HG02763 (cell line): ENCODE measurements at regions not wholly inside any gene's neighbourhood (a gene's known extent, or its start where the extent isn't known, plus 50 kb on each side); places are given as distances from the start of the nearest gene placed in this dataset.

Source experiments
- ATAC-seq: cut with Tn5 transposase; IDR thresholded peaks from one replicate; pipeline ENCODE4 v1.9.1; 2021; ENCODE audit warnings: mild to moderate bottlenecking, moderate library complexity; ENCODE audit not compliant: unreplicated experiment

- ATAC-seq: no peak
These were observed 1500.0 kb downstream of the BRD1 start for GRCh38 chr22:48327721-48328120.

DNA sequence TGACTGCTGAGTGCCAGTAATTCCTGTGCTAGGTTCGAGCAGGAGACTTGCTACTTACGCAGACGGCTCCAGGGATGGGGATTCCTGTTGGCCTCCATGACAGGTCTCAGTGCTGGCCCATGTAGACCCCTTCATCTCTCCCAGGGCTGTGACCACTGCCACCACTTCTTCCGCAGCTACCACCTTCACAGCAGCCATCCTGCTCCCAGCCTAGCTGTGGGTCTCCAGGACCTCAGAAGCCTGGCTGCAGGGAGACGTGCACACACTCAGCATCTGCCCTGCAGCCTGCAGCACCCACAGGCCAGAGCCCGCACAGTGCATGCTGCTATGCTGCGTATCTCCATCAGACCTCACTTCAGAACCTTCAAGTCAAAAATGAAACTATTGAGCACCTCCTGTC is 1503.9 kb downstream of the BRD1 start:
- ATAC-seq: no peak

- ATAC-seq: no peak
These were observed 1504.8 kb downstream of the BRD1 start for GRCh38 chr22:48322907-48323306.

GRCh38 chr22:48321986-48322545 is 1505.6 kb downstream of the BRD1 start:
- no peak for ATAC-seq

GRCh38 chr22:48320683-48321451 is 1506.8 kb downstream of the BRD1 start:
- no peak for ATAC-seq

GRCh38 chr22:48320048-48320682 is 1507.5 kb downstream of the BRD1 start:
- ATAC-seq: no peak

- no peak for ATAC-seq
These were observed 1508.2 kb downstream of the BRD1 start for GRCh38 chr22:48319321-48320047.

DNA sequence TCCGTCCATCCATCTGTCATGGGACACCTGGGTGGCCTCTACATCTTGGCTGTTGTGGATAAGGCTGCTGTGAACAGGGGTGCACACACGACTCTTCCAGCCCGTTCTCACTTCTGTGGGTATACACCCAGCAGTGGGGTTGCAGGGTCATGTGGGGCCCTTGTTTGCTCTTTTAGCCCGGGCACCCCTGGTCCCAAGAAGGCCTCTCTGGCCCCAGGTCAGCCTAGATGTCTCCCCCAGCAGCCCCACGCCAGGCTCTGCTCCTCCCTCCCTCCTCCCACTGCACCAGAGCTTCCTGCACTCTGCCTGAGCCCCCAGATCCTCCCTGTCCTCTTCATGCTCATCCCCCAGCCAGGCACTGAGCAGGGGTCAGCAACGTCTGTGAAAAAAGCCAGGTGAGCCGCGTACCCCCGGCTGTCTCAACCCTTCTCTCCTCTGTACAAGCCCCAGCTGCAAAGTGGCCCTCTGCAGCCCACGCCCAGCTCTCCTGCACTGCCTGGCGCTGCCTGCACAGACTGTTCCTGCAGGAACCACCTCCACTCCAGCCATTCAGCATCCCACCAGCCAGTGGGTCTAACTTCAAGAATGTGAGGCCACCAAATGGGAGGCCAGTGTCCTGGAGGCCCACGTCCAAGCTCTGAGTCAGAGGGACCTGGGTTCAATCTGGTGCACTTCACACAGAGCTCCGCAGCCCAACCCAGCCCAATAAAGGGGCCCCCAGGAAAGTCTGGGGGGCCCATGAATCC is 1508.9 kb downstream of the BRD1 start:
- ATAC-seq: no peak

DNA sequence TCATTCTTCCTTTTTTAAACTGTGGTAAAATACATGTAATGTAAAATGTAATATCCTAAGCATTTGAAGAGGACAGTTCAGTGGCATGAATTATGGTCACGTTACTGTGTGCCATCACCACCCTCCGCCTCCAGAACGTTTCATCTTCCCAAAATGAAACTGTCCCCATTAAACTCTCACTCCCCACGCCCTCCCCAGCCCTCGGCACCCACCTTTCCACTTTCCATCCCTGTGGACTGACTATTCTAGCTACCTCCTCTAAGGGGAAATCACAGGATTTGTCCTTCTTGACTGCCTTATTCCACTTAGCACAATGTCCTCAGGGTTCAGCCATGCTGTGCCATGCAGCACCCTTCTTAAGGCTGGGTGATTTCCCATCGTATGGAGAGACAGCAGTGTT is 1509.5 kb downstream of the BRD1 start:
- ATAC-seq: no peak

DNA sequence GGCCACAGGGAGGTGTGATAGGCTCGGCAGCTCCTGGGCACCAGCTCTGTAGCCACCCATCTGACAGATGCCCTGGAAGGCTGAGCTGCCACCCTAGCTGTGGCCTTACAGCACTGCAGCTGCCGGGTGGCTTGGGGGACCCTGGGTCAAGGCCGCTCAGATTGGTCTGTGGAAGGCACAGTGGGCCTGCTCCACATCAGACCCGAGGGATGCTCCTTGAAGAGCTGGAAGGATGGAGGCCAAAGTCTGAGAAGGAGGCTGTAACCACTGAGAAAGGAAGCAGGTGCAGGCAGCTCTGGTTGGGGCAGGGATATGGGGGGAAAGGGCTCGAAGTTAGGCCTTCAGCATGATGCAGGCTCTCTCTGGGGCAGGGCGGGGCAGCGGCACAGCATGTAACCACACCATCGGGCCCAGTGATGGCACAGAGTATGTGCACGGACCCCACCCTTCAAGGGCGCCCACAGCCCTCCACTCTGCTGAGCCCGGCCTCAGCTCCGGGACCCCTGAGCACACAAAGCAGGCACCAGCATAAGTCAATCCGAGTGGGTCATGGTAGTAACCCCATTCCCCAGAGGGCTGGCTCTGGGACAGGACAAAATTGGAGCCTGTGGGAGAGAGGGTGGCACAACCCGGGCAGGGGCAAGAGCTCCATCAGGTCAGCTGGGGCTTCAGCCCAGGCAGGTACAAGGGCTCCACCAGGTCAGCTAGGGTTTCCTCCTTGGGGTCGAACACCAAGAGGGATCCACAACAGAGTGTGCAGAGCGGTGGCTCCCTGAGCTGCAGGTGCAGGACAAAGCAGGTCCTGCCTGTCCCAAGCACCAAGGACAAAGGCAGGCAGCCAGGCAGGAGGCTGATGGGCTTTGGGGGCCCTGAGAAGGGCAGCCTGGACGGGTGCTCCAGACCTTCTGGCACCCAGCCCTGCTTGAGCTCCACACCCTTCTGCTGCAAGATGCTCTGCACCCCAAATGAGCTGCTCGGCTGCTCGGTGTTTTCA is 1511.1 kb downstream of the BRD1 start:
- no peak for ATAC-seq

DNA sequence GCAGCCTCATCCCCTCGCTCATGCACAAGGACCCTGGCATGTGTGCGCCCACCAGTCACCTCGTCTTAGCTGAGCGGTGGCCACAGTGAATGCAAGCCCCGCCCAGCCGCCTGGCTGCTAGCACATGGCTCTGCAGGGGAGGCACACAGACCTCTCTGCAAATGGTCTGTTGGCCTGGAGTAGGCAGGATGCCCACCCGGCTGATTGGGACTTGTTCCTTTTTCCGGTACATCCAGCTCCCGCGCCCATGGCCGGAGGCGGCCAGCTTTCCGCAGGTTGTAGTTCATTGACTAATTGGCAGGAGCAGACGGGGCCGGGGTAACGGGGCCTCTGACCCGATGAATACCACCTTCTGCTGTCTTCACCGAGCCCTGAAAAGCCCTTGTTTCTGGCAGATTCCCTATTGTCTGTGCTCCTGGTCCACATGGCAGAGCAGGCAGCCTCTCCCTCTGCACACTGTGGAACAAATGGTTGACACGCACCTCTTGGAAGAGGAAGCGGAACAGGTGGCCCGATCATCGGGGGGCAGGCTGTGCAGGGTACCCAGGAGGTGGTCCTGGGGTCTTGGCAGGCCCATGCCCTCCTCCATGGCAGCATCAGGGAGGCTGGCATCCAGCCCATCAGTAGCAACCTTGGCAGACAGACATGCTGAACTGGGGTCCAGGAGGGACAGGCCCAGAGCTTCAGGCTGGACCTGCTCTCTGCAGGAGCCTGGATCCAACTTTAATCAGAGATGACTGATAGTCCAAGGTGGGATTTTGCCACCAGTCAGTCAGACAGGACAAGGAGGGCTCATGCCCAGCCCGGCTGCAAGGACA is 1512.0 kb downstream of the BRD1 start:
- no peak for ATAC-seq

DNA sequence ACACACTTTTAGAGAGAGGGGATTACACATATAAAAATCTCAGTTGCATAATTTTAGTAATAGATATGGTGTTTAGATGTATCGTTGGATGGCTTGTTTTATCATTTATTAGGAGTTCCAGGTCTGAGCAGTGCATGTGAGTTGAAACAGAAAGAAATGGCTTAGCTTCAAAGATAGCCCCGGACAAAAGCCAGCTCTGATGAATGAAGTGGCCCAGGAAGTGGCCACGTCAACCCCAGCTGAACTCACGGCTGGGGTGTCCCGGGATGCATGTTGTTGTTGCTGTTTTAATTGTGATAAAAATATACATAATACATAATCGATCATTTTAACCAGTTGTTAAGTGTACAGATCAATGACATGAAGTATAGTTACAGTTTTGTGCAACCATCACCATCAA is 1513.6 kb downstream of the BRD1 start:
- no peak for ATAC-seq

DNA sequence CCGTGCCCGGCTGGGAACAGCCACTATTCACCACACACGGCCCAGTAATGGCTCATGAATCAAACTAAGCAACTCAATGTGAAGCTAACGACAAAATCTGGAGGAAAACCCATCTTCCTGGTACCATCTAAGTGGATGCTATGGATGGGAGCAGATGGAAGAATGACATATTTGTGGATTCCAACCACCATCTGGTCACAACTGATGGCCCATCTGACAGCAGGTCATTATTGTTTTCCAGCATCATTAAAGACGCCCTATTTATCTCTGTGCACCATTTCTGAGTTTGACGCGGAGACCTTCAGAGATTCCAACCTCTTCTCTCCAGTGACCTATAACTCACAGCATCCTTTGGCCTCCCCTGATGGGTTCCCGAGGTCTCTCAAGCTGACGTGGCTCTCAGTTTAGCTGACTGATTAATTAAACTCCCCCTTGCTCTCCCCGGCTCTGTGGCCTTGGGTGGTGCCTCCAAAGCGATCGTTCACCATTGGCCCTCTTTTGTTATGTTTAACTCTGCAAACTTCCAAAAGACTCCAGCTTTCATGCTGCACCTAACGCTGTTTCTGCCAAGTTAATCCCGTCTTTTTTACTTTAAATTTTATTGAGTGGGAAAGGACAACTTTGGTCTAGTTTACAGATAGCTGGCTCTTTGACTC is 1514.4 kb downstream of the BRD1 start:
- ATAC-seq: no peak

DNA sequence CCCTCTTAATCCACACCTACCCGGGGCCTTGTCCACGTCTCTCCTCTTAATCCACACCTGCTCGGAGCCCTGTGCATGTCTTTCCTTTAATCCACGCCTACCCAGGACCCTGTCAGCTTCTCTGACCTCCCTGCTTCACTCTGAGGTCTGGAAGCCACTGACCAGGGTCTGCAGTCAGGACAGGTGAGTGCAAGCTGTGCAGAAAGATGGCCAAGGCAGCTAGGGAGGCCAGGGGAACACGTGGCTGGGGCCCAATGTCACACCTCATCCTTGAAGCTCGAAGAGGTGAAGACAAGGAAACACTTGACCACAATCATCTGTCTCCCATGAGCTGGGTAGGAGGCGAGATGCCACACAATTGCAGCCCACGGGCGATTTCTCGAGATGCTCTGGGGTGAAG is 1516.9 kb downstream of the BRD1 start:
- no peak for ATAC-seq

DNA sequence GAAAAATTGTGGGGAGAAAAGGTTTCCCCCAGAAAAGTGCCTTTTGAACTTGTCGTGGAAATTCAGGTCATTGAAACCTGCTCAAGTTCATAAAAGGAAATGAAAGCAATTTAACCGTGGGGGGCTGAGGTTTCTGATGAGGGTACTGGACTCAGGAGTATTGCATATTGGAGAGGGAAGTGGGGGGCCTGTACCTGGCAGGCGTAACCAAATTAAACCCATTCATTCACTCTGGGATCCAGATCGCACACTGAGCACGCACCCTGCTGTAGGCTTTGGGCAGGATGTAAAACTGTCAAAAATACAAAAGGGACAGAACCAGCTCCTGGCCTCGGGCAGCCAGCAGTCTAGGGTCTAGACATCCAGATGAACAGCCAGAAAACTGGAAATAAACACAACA is 1517.4 kb downstream of the BRD1 start:
- no peak for ATAC-seq

DNA sequence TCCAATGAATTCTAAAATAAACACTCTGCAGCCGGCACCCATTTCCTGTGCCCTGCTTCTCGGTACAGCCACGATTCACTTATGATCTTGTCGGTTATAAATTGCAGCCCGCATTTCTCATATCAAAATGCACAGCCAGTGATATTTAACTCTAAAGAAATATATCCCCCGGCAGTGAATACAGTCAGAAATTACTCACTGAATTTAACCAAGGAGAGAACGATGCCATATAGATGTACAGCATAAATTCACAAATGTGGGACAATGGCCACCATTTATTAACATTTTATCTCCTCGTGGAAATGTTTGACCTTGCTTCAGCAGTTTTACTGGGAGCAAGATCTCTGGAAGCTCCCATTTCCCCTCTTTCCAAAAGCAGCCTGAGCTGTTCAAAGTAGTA is 1517.8 kb downstream of the BRD1 start:
- ATAC-seq: no peak

- no peak for ATAC-seq
These were observed 1518.5 kb downstream of the BRD1 start for GRCh38 chr22:48309115-48309705.

DNA sequence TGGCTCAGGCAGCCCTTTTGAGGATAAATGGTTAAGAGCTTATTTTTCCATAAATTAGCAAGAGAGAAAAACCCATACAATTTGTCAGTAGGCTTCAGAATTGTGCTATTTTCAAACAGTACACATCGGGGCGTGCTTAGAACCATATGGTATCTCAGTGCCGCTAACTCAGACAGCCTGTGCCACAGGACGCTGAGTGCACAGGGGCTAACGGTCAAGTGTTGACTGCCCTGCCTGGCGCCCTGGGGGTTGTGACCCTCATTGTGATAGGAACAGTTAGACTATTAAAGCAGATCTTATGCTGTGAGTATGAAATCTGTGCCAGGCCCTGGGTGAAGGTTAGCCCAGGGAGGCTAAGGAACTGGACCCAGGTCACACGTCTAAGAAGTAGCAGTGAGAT is 1519.7 kb downstream of the BRD1 start:
- no peak for ATAC-seq
